GM12878 (cell line): ENCODE measurements at regions not wholly inside any gene's neighbourhood (a gene's known extent, or its start where the extent isn't known, plus 50 kb on each side); places are given as distances from the start of the nearest gene placed in this dataset.

ENCODE experiments used
- ATAC-seq: fragments of 200-7000 bp; cut with Tn5 transposase; 3 replicates; pipeline ENCODE4 v1.9.1; 2020; ENCODE audit warnings: mild to moderate bottlenecking, moderate library complexity
- BruUV-seq: library from RNA; stranded (reverse); fragments of 400-500 nt; replicated peaks from 2 replicates; lab custom pipeline; 2021; lab: Mats Ljungman, UMichigan
- CTCF ChIA-PET: fragments of 300-600 bp; sonication (Branson Sonifier 250); formaldehyde crosslinking; extraction: SDS; loops from one replicate; lab custom pipeline; 2021; ENCODE audit warnings: inconsistent platforms; lab: Yijun Ruan, JAX
- POLR2A ChIA-PET: fragments of 350-600 bp; formaldehyde crosslinking; extraction: SDS; loops from one replicate; lab custom pipeline; 2021; ENCODE audit warnings: inconsistent platforms; lab: Charles Lee
- RAD21 ChIA-PET: fragments of 300-600 bp; sonication (Branson Sonifier 250); formaldehyde crosslinking; loops from one replicate; lab custom pipeline; 2023; ENCODE audit warnings: antibody characterized with exemption; ENCODE audit not compliant: unreplicated experiment; lab: Charles Lee
- SMC1A ChIA-PET: fragments of 300-600 bp; sonication (Branson Sonifier 250); formaldehyde crosslinking; loops from one replicate; lab custom pipeline; 2023; ENCODE audit not compliant: unreplicated experiment, uncharacterized antibody; lab: Charles Lee
- DNase-seq: peaks from one replicate; pipeline ENCODE4 v3.0.0-alpha.2; 2011; ENCODE audit warnings: low read depth, low spot score
- FAIRE-seq: peaks from 3 replicates; lab custom pipeline; 2011; peaks lifted over from hg19 to GRCh38; lab: Jason Lieb, UNC
- H2AFZ ChIP-seq: 2 replicates; pipeline ENCODE4 v1.6.0; 2011; ENCODE audit warnings: low read depth, low read length, control low read depth; ENCODE audit not compliant: control insufficient read depth
- H3K27ac ChIP-seq: 2 replicates; pipeline ENCODE4 v1.5.1; 2011; ENCODE audit warnings: control low read depth; ENCODE audit not compliant: control insufficient read depth, insufficient read depth
- H3K27me3 ChIP-seq, 2 experiments: replicated peaks in 1 of 2; 2 replicates each; pipeline versions ENCODE4 v1.6.0 to v1.6.1; 2011; ENCODE audit warnings: low read length in 1 of 2; ENCODE audit not compliant: control insufficient read depth in 2 of 2, insufficient read depth in 2 of 2
- H3K36me3 ChIP-seq, 2 experiments: 2 replicates each; pipeline ENCODE4 v1.5.1; 2011; ENCODE audit warnings: low read length in 1 of 2; ENCODE audit not compliant: control insufficient read depth in 2 of 2, insufficient read depth in 2 of 2
- H3K4me1 ChIP-seq: 2 replicates; pipeline ENCODE4 v1.6.1; 2011; ENCODE audit warnings: mild to moderate bottlenecking, low read length, moderate library complexity, mixed read lengths; ENCODE audit not compliant: control insufficient read depth, insufficient read depth
- H3K4me2 ChIP-seq: 2 replicates; pipeline ENCODE4 v1.6.0; 2011; ENCODE audit warnings: control low read depth; ENCODE audit not compliant: control insufficient read depth, insufficient read depth
- H3K4me3 ChIP-seq: fragments of 200-600 bp; sonication (generic); 2 replicates; pipeline ENCODE4 v1.5.1; 2016
- H3K79me2 ChIP-seq: 2 replicates; pipeline ENCODE4 v1.6.0; 2011; ENCODE audit warnings: low read length; ENCODE audit not compliant: control insufficient read depth, insufficient read depth
- H3K9ac ChIP-seq: 2 replicates; pipeline ENCODE4 v1.8.0; 2011; ENCODE audit warnings: low read length, control low read depth, mixed read lengths; ENCODE audit not compliant: control insufficient read depth, insufficient read depth
- H3K9me3 ChIP-seq: replicated peaks from 3 replicates; pipeline ENCODE4 v1.5.1; 2011; ENCODE audit warnings: mild to moderate bottlenecking, low read length; ENCODE audit not compliant: control insufficient read depth, insufficient read depth
- H4K20me1 ChIP-seq: 2 replicates; pipeline ENCODE4 v1.6.0; 2011; ENCODE audit not compliant: control insufficient read depth, insufficient read depth
- ATF7 ChIP-seq: fragments of 450-650 bp; IDR thresholded peaks from 2 replicates; pipeline ENCODE4 v1.6.1; 2016; ENCODE audit warnings: low read depth, mild to moderate bottlenecking
- CBX3 ChIP-seq: fragments of 200-600 bp; sonication (generic); IDR thresholded peaks from 2 replicates; pipeline ENCODE4 v1.6.1; 2016; ENCODE audit warnings: low read depth, borderline replicate concordance
- CREM ChIP-seq: IDR thresholded peaks from 2 replicates; pipeline ENCODE4 v1.6.1; 2014; ENCODE audit warnings: antibody characterized with exemption, low read depth
- HDAC2 ChIP-seq: fragments of 200-600 bp; sonication (generic); IDR thresholded peaks from 2 replicates; pipeline ENCODE4 v1.6.1; 2017
- JUNB ChIP-seq: IDR thresholded peaks from 2 replicates; pipeline ENCODE4 v1.6.1; 2016; ENCODE audit warnings: antibody characterized with exemption, mild to moderate bottlenecking
- KLF5 ChIP-seq: fragments of 450-650 bp; IDR thresholded peaks from 2 replicates; pipeline ENCODE4 v1.6.1; 2014; ENCODE audit warnings: mild to moderate bottlenecking; ENCODE audit not compliant: partially characterized antibody
- MTA3 ChIP-seq: IDR thresholded peaks from 2 replicates; pipeline ENCODE4 v1.6.1; 2012; ENCODE audit warnings: low read length, inconsistent platforms, borderline replicate concordance
- NFXL1 ChIP-seq: fragments of 450-650 bp; IDR thresholded peaks from 2 replicates; pipeline ENCODE4 v1.6.1; 2017; ENCODE audit warnings: antibody characterized with exemption, mild to moderate bottlenecking, borderline replicate concordance
- NFYA ChIP-seq: IDR thresholded peaks from 2 replicates; pipeline ENCODE4 v1.6.1; 2011; ENCODE audit warnings: low read depth, mild to moderate bottlenecking, low read length, improper control_type of control experiment, borderline replicate concordance
- SMAD5 ChIP-seq: IDR thresholded peaks from 2 replicates; pipeline ENCODE4 v1.6.1; 2016; ENCODE audit warnings: antibody characterized with exemption, low read depth
- YBX1 ChIP-seq: fragments of 450-650 bp; IDR thresholded peaks from 2 replicates; pipeline ENCODE4 v1.6.1; 2016; ENCODE audit warnings: antibody characterized with exemption
- WGBS: methylation state at CpG from one replicate; pipeline ENCODE4 v1.1.6; 2016; ENCODE audit warnings: low lambda C conversion rate; ENCODE audit not compliant: insufficient replicate concordance, insufficient coverage; ENCODE audit errors: missing lambda C conversion rate; 5-methylcytosine and 5-hydroxymethylcytosine counted together
- in situ Hi-C: fragments of 300-500 bp; cut with MboI; formaldehyde crosslinking; loops from 9 replicates; pipeline ENCODE4 v1.14.3; 2018; ENCODE audit warnings: mixed read lengths
- intact Hi-C: fragments of 100-400 bp; cut with micrococcal nuclease; formaldehyde crosslinking; loops from one replicate; pipeline ENCODE4 v1.14.2; 2022; ENCODE audit not compliant: unreplicated experiment
- TF ChIP-seq, protein P1 (sequence below): IDR thresholded peaks from 2 replicates; pipeline ENCODE4 v1.6.1; 2011; ENCODE audit warnings: low read depth, mild to moderate bottlenecking, low read length, moderate library complexity, borderline replicate concordance; ENCODE audit errors: extremely low read depth
- TF ChIP-seq, protein P2 (sequence below), 3 experiments: IDR thresholded peaks in 2 of 3; conservative IDR thresholded peaks in 1 of 3; 2 replicates each; pipeline ENCODE4 v1.5.1; 2011; ENCODE audit warnings: low read depth in 3 of 3, low read length in 3 of 3, mild to moderate bottlenecking in 3 of 3, control low read depth in 2 of 3, moderate library complexity in 2 of 3, inconsistent platforms in 1 of 3, mixed read lengths in 1 of 3; ENCODE audit not compliant: control insufficient read depth in 2 of 3, insufficient read depth in 1 of 3; ENCODE audit errors: extremely low read depth in 1 of 3
- TF ChIP-seq, protein P3 (sequence below): fragments of 450-650 bp; IDR thresholded peaks from 2 replicates; pipeline ENCODE4 v1.6.1; 2016; ENCODE audit warnings: mild to moderate bottlenecking
- TF ChIP-seq, protein P4 (sequence below): fragments of 450-650 bp; IDR thresholded peaks from 2 replicates; pipeline ENCODE4 v1.6.1; 2014; ENCODE audit warnings: mild to moderate bottlenecking
- TF ChIP-seq, protein P5 (sequence below): fragments of 150-350 bp; IDR thresholded peaks from 2 replicates; pipeline ENCODE4 v1.6.1; 2016; ENCODE audit warnings: low read depth, low read length

DNA sequence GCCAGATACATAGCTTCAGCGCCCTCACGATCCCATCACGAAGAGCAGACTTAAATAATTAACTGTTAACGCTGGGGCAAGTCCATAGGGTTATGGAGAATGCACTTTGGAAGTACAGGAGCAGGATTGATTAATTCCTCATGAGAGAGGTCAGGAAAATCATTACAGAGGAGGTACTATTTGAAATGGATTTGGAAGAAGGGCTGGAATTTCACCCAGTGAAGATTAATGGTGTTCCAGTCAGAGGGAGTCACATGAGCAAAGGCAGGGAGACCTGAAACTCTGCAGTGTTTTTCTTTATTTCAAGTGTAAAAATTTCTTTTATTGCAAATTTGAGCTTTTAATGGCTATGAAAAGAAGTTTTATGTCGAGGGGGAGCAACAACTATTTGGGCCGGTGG lies 329.8 kb upstream of the GRM7 start (continued):
- TF ChIP-seq CREM: no peak
- TF ChIP-seq, protein P1, sequence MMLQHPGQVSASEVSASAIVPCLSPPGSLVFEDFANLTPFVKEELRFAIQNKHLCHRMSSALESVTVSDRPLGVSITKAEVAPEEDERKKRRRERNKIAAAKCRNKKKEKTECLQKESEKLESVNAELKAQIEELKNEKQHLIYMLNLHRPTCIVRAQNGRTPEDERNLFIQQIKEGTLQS: no peak
- no peak for TF ChIP-seq NFXL1
- TF ChIP-seq, all 136 proteins: peak for 0

DNA sequence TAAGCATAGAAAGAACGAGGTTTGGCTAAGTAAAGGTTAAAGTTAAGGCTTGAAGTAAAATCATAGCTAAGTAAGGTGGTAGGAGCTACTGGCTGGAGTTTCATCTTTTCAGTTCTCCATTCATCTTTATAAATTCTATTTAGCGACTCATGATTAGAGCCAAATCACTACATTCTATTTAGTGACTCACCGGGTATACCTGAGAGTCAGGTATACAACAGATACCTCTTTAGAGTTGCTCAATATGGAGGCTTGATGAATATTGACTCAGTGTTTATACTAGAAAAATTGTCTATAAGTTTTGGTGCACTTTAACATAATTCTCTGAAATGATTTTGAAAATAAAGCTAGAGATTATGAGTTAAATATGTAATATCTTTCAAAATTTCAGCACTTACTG lies 328.8 kb upstream of the GRM7 start:
- POLR2A ChIA-PET: interaction anchor here (0.7 kb wide), 1 partner anchor 1235 kb away, joined by 8 read pairs; no protein-coding TSS in a partner anchor
- CTCF ChIA-PET: interaction anchor here (0.7 kb wide), 1 partner anchor 40 kb away, joined by 3 read pairs; no protein-coding TSS in a partner anchor
- Histone ChIP-seq H3K27me3 (no peaks in the 10 kb centered on the region), H3K9ac (no peak overlapping the region), H4K20me1 (no peaks in the 10 kb centered on the region), H3K4me1 (no peaks in the 10 kb centered on the region), H3K36me3 (no peaks in the 10 kb centered on the region), H3K27ac (no peak overlapping the region), H2AFZ (no peak overlapping the region), H3K4me3 (no peak overlapping the region), H3K9me3 (no peaks in the 10 kb centered on the region), H3K4me2 (no peak overlapping the region), H3K79me2 (no peaks in the 10 kb centered on the region)
- WGBS: 16% methylated on average over 3 of the region's 3 CpGs
- DNase-seq (no peak), ATAC-seq (no peak), FAIRE-seq (no peak)
- intact Hi-C loops (no loop called here), in situ Hi-C loops (no loop called here)
- BruUV-seq: no TSS peak
- RAD21 ChIA-PET: interaction anchor here (0.7 kb wide), 1 partner anchor 28 kb away, joined by 3 read pairs; no protein-coding TSS in a partner anchor
- SMC1A ChIA-PET: interaction anchor here (1.8 kb wide), 1 partner anchor 11 kb away, joined by 5 read pairs; no protein-coding TSS in a partner anchor
- TF ChIP-seq, protein P2, sequence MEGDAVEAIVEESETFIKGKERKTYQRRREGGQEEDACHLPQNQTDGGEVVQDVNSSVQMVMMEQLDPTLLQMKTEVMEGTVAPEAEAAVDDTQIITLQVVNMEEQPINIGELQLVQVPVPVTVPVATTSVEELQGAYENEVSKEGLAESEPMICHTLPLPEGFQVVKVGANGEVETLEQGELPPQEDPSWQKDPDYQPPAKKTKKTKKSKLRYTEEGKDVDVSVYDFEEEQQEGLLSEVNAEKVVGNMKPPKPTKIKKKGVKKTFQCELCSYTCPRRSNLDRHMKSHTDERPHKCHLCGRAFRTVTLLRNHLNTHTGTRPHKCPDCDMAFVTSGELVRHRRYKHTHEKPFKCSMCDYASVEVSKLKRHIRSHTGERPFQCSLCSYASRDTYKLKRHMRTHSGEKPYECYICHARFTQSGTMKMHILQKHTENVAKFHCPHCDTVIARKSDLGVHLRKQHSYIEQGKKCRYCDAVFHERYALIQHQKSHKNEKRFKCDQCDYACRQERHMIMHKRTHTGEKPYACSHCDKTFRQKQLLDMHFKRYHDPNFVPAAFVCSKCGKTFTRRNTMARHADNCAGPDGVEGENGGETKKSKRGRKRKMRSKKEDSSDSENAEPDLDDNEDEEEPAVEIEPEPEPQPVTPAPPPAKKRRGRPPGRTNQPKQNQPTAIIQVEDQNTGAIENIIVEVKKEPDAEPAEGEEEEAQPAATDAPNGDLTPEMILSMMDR (IDR thresholded peaks at IDR 0.05 in 2 of 3, conservative IDR thresholded peaks at IDR 0.05 in 1 of 3; ENCODE audit: control insufficient read depth in 2 of 3, extremely low read depth in 1 of 3, insufficient read depth in 1 of 3, low read depth in 3 of 3, low read length in 3 of 3): no peak
- TF ChIP-seq, protein P3, sequence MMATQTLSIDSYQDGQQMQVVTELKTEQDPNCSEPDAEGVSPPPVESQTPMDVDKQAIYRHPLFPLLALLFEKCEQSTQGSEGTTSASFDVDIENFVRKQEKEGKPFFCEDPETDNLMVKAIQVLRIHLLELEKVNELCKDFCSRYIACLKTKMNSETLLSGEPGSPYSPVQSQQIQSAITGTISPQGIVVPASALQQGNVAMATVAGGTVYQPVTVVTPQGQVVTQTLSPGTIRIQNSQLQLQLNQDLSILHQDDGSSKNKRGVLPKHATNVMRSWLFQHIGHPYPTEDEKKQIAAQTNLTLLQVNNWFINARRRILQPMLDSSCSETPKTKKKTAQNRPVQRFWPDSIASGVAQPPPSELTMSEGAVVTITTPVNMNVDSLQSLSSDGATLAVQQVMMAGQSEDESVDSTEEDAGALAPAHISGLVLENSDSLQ: no peak
- TF ChIP-seq CBX3 (no peak), CREM (no peak), MTA3 (no peak), NFYA (no peak), YBX1 (no peak), KLF5 (no peak), HDAC2 (no peak), ATF7 (no peak), SMAD5 (no peak), JUNB (no peak)
- TF ChIP-seq, protein P4, sequence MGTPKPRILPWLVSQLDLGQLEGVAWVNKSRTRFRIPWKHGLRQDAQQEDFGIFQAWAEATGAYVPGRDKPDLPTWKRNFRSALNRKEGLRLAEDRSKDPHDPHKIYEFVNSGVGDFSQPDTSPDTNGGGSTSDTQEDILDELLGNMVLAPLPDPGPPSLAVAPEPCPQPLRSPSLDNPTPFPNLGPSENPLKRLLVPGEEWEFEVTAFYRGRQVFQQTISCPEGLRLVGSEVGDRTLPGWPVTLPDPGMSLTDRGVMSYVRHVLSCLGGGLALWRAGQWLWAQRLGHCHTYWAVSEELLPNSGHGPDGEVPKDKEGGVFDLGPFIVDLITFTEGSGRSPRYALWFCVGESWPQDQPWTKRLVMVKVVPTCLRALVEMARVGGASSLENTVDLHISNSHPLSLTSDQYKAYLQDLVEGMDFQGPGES: no peak
- TF ChIP-seq, protein P5, sequence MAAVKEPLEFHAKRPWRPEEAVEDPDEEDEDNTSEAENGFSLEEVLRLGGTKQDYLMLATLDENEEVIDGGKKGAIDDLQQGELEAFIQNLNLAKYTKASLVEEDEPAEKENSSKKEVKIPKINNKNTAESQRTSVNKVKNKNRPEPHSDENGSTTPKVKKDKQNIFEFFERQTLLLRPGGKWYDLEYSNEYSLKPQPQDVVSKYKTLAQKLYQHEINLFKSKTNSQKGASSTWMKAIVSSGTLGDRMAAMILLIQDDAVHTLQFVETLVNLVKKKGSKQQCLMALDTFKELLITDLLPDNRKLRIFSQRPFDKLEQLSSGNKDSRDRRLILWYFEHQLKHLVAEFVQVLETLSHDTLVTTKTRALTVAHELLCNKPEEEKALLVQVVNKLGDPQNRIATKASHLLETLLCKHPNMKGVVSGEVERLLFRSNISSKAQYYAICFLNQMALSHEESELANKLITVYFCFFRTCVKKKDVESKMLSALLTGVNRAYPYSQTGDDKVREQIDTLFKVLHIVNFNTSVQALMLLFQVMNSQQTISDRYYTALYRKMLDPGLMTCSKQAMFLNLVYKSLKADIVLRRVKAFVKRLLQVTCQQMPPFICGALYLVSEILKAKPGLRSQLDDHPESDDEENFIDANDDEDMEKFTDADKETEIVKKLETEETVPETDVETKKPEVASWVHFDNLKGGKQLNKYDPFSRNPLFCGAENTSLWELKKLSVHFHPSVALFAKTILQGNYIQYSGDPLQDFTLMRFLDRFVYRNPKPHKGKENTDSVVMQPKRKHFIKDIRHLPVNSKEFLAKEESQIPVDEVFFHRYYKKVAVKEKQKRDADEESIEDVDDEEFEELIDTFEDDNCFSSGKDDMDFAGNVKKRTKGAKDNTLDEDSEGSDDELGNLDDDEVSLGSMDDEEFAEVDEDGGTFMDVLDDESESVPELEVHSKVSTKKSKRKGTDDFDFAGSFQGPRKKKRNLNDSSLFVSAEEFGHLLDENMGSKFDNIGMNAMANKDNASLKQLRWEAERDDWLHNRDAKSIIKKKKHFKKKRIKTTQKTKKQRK: no peak
